ENCODE measurements at regions not wholly inside any gene's neighbourhood (a gene's known extent, or its start where the extent isn't known, plus 50 kb on each side); places are given as distances from the start of the nearest gene placed in this dataset.

- no peak for TF ChIP-seq EZH2 (IDR thresholded peaks at IDR 0.05; ENCODE audit: borderline replicate concordance, low read depth, low read length, severe bottlenecking)
- TF ChIP-seq, protein P1, sequence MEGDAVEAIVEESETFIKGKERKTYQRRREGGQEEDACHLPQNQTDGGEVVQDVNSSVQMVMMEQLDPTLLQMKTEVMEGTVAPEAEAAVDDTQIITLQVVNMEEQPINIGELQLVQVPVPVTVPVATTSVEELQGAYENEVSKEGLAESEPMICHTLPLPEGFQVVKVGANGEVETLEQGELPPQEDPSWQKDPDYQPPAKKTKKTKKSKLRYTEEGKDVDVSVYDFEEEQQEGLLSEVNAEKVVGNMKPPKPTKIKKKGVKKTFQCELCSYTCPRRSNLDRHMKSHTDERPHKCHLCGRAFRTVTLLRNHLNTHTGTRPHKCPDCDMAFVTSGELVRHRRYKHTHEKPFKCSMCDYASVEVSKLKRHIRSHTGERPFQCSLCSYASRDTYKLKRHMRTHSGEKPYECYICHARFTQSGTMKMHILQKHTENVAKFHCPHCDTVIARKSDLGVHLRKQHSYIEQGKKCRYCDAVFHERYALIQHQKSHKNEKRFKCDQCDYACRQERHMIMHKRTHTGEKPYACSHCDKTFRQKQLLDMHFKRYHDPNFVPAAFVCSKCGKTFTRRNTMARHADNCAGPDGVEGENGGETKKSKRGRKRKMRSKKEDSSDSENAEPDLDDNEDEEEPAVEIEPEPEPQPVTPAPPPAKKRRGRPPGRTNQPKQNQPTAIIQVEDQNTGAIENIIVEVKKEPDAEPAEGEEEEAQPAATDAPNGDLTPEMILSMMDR (IDR thresholded peaks at IDR 0.05; ENCODE audit: borderline replicate concordance, extremely low read depth, low read length, poor library complexity, severe bottlenecking), result no peak
- H3K4me1 ChIP-seq (ENCODE audit: insufficient read depth, low read length), result no peaks in the 10 kb centered on the region
- ATAC-seq (ENCODE audit: insufficient read depth, low read depth) (no peak), DNase-seq (no peak)
- H3K27ac ChIP-seq (ENCODE audit: low read length), result no peak overlapping the region
- no peak overlapping the region for H3K4me2 ChIP-seq (ENCODE audit: insufficient read depth, low read length)
- H4K20me1 ChIP-seq (ENCODE audit: insufficient read depth, low read length), result no peaks in the 10 kb centered on the region
- no peak overlapping the region for H3K9ac ChIP-seq (ENCODE audit: low read depth, low read length)
- no peaks in the 10 kb centered on the region for H3K36me3 ChIP-seq (ENCODE audit: insufficient read depth, low read length)
- H3K27me3 ChIP-seq (ENCODE audit: insufficient read depth, low read length, poor library complexity), result no peaks in the 10 kb centered on the region
- H3K79me2 ChIP-seq (ENCODE audit: insufficient read depth, low read length), result no peaks in the 10 kb centered on the region
- no peak overlapping the region for H3K4me3 ChIP-seq (ENCODE audit: low read depth in 1 of 2, low read length in 2 of 2)
- no peak overlapping the region for H2AFZ ChIP-seq (ENCODE audit: low read depth, low read length)
- H3K9me3 ChIP-seq (ENCODE audit: insufficient read depth, low read length, severe bottlenecking), result no peaks in the 10 kb centered on the region
These were observed 887.4 kb upstream of the NOVA1 start for GRCh38 chr14:27485193-27485592.

GRCh38 chr14:27506272-27506671 is 908.4 kb upstream of the NOVA1 start:
- no peaks in the 10 kb centered on the region for H3K27me3 ChIP-seq (ENCODE audit: insufficient read depth, low read length, poor library complexity)
- no peak overlapping the region for H3K4me2 ChIP-seq (ENCODE audit: insufficient read depth, low read length)
- no peak overlapping the region for H3K4me3 ChIP-seq (ENCODE audit: low read depth in 1 of 2, low read length in 2 of 2)
- H4K20me1 ChIP-seq (ENCODE audit: insufficient read depth, low read length), result no peaks in the 10 kb centered on the region
- H3K79me2 ChIP-seq (ENCODE audit: insufficient read depth, low read length), result no peaks in the 10 kb centered on the region
- no peak for TF ChIP-seq EZH2 (IDR thresholded peaks at IDR 0.05; ENCODE audit: borderline replicate concordance, low read depth, low read length, severe bottlenecking)
- TF ChIP-seq, protein P1 (IDR thresholded peaks at IDR 0.05; ENCODE audit: borderline replicate concordance, extremely low read depth, low read length, poor library complexity, severe bottlenecking), result no peak
- no peak overlapping the region for H2AFZ ChIP-seq (ENCODE audit: low read depth, low read length)
- ATAC-seq (ENCODE audit: insufficient read depth, low read depth) (no peak), DNase-seq (no peak)
- no peak overlapping the region for H3K27ac ChIP-seq (ENCODE audit: low read length)
- no peaks in the 10 kb centered on the region for H3K36me3 ChIP-seq (ENCODE audit: insufficient read depth, low read length)
- H3K9ac ChIP-seq (ENCODE audit: low read depth, low read length), result no peak overlapping the region
- no peaks in the 10 kb centered on the region for H3K4me1 ChIP-seq (ENCODE audit: insufficient read depth, low read length)
- peaks cover 3% of the 10 kb centered on the region for H3K9me3 ChIP-seq (ENCODE audit: insufficient read depth, low read length, severe bottlenecking)

DNA sequence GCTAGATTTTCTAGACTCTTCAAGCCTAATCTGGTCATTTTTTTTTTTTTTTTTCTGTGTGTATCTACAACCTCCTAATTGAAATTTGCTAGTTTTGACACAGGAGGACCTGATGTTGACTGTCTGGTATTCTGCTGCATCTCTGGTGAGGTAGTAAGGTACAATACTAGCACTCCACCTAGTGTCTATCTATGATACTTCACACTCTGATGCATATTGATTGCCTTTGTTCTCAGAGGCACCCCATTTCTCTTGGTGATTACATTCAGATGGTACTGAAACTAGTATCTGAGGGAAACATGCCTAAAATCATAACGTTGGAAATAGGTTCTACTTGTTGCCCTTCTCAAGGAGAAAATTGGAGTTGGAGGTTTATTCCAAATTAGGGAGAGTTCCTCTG is 930.5 kb upstream of the NOVA1 start:
- Histone ChIP-seq H2AFZ (ENCODE audit: low read depth, low read length) (no peak overlapping the region), H3K9me3 (ENCODE audit: insufficient read depth, low read length, severe bottlenecking) (no peaks in the 10 kb centered on the region), H3K27me3 (ENCODE audit: insufficient read depth, low read length, poor library complexity) (no peaks in the 10 kb centered on the region), H3K36me3 (ENCODE audit: insufficient read depth, low read length) (no peaks in the 10 kb centered on the region), H3K27ac (ENCODE audit: low read length) (no peak overlapping the region), H3K4me3 (ENCODE audit: low read depth in 1 of 2, low read length in 2 of 2) (no peak overlapping the region), H3K4me1 (ENCODE audit: insufficient read depth, low read length) (no peaks in the 10 kb centered on the region), H3K79me2 (ENCODE audit: insufficient read depth, low read length) (no peaks in the 10 kb centered on the region), H3K9ac (ENCODE audit: low read depth, low read length) (no peak overlapping the region), H4K20me1 (ENCODE audit: insufficient read depth, low read length) (no peaks in the 10 kb centered on the region), H3K4me2 (ENCODE audit: insufficient read depth, low read length) (no peak overlapping the region)
- TF ChIP-seq, protein P1 (IDR thresholded peaks at IDR 0.05; ENCODE audit: borderline replicate concordance, extremely low read depth, low read length, poor library complexity, severe bottlenecking), result peak; percentile 39
- no peak for TF ChIP-seq EZH2 (IDR thresholded peaks at IDR 0.05; ENCODE audit: borderline replicate concordance, low read depth, low read length, severe bottlenecking)
- DNase-seq, result no peak
- ATAC-seq (ENCODE audit: insufficient read depth, low read depth), result peak; percentile 58; the same call in 2 of the 3 replicates

- TF ChIP-seq, protein P1 (IDR thresholded peaks at IDR 0.05; ENCODE audit: borderline replicate concordance, extremely low read depth, low read length, poor library complexity, severe bottlenecking), result no peak
- no peak for TF ChIP-seq EZH2 (IDR thresholded peaks at IDR 0.05; ENCODE audit: borderline replicate concordance, low read depth, low read length, severe bottlenecking)
- Histone ChIP-seq H4K20me1 (ENCODE audit: insufficient read depth, low read length) (no peaks in the 10 kb centered on the region), H3K9me3 (ENCODE audit: insufficient read depth, low read length, severe bottlenecking) (no peaks in the 10 kb centered on the region), H3K4me3 (ENCODE audit: low read depth in 1 of 2, low read length in 2 of 2) (no peak overlapping the region), H2AFZ (ENCODE audit: low read depth, low read length) (no peak overlapping the region), H3K79me2 (ENCODE audit: insufficient read depth, low read length) (no peaks in the 10 kb centered on the region), H3K4me2 (ENCODE audit: insufficient read depth, low read length) (no peak overlapping the region), H3K27ac (ENCODE audit: low read length) (no peak overlapping the region), H3K27me3 (ENCODE audit: insufficient read depth, low read length, poor library complexity) (no peaks in the 10 kb centered on the region), H3K9ac (ENCODE audit: low read depth, low read length) (no peak overlapping the region), H3K4me1 (ENCODE audit: insufficient read depth, low read length) (no peaks in the 10 kb centered on the region), H3K36me3 (ENCODE audit: insufficient read depth, low read length) (no peaks in the 10 kb centered on the region)
- DNase-seq (no peak), ATAC-seq (ENCODE audit: insufficient read depth, low read depth) (no peak)
These were observed 938.9 kb upstream of the NOVA1 start for GRCh38 chr14:27536748-27537147.
